NCI-H2107 treated with DMSO at 0.1 percent for 48 hours (cell line): ENCODE measurements at regions not wholly inside any gene's neighbourhood (a gene's known extent, or its start where the extent isn't known, plus 50 kb on each side); places are given as distances from the start of the nearest gene placed in this dataset.
"Not testable (repeated sequence)": the region's sequence is repeated elsewhere in the genome, so short reads cannot be mapped to it uniquely, and the experiment has no call there.

Source experiments
- DNase-seq: peaks from one replicate; lab custom pipeline; 2025; ENCODE audit not compliant: unreplicated experiment; lab: John Stamatoyannopoulos, UW

- peak; percentile 53 for DNase-seq
Measured at GRCh38 chr15:92803852-92804609, 96.1 kb upstream of the CHD2 start.

DNA sequence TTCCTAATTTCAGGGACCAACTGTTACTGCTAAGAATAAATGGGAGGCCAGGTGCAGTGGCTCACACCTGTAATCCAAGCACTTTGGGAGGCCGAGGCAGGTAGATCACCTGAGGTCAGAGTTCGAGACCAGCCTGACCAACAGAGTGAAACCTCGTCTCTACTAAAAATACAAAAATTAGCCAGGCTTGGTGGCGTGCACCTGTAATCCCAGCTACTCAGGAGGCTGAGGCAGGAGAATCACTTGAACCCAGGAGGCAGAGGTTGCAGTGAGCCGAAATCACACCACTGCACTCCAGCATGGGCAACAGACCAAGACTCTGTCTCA, 95.6 kb upstream of the CHD2 start:
- DNase-seq = not testable (repeated sequence)

DNA sequence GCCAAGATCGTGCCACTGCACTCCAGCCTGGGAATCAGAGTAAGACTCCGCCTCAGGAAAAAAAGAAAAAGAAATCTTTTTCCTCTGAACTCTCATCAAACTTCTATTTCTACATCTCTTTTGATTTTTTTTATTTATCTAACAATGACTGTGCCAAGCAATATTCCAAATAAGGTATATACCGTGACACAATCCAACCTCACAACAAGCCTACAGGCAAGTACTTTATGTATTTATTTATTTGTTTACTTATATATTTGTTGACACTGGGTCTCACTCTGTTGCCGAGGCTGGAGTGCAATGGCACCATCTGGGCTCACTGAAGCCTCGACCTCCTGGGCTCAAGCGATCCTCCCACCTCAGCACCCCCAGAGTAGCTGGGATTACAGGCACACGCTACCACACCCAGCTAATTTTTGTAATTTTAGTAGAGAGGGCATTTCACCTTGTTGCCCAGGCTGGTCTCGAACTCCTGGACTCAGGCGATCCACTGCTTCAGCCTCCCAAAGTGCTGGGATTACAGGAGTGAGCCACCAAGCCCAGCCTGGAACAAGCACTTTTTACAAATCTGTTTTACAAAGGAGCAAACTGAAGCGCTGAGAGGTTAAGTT, 94.9 kb upstream of the CHD2 start:
- DNase-seq = no peak

DNA sequence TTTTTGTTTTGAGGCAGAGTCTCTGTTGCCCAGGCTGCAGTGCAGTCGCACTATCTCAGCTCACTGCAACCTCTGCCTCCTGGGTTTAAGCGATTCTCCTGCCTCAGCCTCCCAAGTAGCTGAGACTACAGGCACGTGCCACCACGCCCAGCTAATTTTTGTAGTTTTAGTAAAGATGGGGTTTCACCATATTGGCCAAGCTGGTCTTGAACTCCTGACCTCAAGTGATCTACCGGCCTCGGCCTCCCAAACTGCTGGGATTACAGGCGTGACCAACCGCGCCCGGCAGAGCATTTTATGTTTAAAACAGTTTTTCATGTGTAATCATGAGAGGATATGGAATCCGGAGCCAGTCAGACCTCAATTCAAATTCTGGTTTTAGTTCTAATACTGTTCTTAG, 94.0 kb upstream of the CHD2 start:
- DNase-seq = not testable (repeated sequence)

DNA sequence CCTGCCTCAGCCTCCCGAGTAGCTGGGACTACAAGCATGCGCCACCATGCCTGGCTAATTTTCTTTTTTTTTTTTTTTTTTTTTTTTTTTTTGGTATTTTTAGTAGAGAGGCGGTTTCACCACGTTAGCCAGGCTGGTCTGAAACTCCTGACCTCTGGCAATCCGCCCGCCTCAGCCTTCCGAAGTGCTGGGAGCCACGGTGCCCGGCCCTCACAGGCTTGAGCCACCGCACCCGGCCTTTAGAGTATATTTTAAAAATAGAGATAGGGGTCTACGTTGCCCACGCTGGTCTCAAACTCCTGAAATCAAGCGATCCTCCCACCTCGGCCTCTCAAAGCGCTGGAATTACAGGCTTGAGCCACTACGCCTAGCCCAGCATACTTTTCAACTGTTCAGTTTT, 93.4 kb upstream of the CHD2 start:
- no peak for DNase-seq

DNA sequence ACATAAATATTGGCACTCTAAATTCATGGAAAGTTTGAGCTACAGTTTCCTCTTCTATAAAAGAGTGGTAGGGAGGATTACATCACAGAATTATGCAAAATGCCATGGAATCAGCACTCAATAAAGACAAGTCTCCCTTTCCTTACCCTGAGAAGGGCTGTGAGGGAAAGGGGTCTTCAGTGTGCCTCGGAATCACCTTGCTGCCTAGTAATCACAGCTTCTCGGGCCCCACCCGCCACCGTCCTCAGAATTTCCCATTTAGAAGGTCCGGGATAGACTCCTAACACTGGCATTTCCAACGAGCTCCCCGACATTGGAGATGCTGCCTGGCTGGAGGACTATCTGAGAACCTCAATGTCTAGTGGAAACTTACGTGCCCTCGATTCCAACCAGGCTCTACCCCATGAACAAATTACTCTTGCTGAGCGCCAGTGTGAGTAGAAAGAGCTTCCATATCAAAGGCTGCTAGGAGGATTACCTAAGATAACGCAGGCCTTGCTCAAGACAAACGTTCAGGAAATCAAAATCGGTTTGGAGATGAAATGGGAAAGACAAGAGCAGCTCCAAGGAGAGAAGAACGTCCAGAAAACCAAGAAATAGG, 92.1 kb upstream of the CHD2 start:
- no peak for DNase-seq

GRCh38 chr15:92808598-92809063, 91.5 kb upstream of the CHD2 start:
- no peak for DNase-seq

DNA sequence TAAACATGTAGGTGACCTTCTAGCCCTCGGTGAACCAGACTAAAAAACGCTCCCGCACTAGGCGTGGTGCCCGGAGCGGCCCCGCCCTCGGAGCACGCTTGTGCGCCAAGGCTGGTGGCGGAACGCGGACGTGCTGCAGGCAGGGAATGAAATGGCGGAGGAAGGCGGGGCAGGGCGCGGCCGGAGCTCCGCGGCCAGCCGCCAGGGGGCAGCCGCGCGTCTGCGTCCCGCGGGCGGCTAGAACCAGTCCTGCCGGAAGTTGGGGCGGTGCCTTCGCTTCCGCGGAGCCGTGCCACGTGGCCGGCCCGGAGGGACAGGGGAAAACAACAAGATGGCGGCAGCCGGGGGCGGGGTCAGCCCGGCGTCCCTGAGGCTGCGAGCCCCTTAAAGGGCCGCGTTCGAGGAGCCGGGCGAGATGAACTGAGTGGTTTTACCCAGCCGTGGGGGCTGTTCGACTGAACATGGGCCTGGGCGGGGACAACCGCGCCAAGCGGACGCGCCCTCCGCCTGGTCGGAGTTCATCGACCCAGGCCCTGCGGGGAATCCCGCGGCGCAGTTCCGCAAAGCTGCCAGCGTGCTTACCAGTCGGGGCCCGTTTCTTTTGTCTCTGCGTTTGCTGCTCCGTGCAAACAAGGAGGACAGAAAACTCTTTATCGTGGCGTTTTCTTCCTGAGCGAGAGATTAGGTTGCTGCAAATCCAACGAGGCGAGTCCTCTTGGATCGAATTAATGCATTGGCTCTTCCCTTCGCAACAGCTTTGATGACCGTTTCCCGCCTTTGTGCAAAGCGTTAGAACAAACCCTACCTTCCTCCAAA, 90.9 kb upstream of the CHD2 start:
- peak; percentile 81 for DNase-seq

DNA sequence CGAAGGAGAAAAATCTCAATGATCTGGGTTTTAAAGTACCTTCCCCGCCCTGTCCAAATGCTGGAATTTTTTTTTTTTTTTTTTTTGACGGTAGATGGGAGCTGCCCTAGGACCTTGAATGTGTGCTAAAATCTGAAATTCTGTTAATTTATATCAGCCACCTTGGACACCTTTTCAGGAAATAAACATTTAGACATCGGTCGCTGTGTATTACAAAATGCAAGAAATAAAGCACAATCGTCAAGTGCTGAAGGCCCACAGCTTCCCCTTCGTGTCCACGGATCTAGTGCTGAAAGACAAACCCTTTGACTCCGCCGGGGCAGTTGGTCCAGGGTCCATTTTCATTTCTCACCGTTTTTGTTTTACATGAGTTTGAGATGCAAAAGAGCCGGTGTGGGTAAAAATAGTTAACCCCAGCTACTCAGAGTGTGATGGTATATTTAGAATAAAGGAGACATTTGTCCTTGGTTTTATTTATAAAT, 90.2 kb upstream of the CHD2 start:
- DNase-seq = no peak

GRCh38 chr15:92810418-92811138, 89.5 kb upstream of the CHD2 start:
- DNase-seq = peak; percentile 53

DNA sequence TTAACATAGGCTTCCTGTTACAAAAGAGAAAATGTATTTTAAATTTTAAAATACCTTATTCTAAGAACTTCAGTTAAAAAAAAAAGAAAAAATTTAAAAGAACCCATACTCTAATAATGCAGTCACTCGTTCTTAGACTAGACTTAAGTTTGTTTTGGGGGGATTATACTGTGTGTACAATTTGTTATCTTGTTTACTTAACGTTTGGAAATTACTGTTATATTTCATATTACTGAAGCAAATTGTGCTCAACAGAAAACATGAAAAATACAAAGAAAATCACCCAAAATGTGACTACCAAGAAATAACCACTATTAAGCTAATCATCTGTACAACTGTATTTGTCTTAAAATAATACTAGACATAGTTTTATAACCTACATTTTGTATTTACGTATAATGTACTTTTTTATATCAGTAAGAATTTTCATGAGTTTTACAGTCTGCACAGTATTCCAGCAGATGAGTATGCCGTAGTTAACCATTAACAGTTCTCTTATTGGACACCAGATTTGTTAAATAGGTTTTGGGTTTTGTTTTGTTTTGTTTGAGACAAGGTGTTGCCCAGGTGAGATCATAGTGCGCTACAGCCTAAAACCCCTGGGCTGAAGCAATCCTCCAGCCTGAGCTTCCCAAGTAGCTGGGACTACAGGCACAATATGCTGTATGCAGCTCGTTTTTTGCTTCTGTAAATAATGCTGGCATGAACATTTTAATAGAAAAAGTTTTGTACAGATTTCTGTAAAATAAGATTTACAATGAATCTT, 88.8 kb upstream of the CHD2 start:
- DNase-seq = peak; percentile 61

GRCh38 chr15:92812271-92812670, 87.9 kb upstream of the CHD2 start:
- DNase-seq = peak; percentile 21

DNA sequence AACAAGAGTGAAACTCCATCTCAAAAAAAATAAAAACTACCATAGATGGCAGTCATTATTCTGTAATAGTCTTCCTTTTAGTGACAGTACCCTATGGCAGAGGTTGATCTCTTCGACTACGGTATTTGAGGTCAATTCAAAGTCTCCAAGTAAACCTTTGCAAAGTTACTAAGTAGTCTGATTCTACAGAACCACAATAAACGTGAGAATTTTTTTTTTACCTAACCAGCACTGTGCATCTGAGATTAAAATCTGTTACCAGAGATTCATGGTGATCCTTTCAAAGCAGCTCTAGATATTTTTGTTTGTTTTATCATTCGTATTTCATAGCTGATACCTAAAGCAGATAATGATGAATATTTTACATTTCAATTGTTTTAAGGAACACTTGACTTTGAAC, 86.6 kb upstream of the CHD2 start:
- no peak for DNase-seq

DNA sequence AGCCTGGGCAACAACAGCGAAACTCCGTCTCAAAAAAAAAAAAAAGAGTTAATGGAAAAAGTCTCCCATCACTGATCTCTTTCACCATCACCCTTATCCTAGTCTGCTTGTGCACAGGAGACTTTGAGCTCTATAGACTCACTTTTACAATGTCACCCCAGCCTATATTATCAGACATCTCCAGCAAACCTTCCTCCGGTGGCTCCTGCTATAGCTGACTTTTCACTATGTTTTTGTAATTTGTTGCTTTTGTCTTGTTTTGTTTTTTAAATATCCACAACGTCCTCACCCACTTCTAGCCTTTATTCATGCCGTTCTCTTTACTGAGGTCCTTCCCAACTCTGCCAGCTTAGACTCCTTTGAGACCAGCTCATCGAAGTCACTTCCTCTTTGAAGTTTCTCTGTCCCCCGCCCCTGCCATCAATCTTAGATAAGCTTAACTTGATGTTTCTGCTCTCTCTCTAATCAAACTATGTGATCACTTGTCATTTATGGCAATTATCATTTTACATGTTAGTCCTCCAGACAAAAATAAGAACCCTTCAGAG, 82.7 kb upstream of the CHD2 start:
- DNase-seq = peak; percentile 45

DNA sequence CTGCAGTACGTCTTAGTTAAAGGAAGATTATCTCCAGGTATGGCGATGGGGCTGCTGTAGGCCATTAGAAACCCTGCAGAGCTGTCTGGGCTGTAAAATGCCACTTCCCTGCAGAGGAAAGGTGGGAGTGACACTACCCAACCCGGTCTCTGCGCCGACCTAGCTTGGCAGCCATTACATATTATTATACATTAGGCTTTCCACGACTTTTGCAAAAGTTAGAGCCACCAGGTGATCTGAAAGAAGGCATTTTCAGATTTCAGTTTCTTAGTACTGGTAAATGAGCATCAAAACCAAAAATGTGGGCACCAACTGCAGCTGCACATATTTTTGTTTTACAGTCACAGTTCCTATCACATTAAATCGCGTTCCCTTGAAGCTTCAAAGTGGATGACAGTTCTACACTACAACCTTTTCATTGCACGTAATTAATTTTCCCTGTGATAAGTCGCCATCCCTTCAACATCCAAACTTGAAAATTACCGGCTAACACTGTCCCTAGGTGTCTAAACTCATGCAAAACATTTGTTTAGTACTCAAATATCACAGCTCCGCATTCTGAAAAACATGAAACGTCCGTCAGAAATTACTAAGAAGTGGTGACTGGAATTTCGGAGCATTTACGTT, 81.4 kb upstream of the CHD2 start:
- peak; percentile 63 for DNase-seq

DNA sequence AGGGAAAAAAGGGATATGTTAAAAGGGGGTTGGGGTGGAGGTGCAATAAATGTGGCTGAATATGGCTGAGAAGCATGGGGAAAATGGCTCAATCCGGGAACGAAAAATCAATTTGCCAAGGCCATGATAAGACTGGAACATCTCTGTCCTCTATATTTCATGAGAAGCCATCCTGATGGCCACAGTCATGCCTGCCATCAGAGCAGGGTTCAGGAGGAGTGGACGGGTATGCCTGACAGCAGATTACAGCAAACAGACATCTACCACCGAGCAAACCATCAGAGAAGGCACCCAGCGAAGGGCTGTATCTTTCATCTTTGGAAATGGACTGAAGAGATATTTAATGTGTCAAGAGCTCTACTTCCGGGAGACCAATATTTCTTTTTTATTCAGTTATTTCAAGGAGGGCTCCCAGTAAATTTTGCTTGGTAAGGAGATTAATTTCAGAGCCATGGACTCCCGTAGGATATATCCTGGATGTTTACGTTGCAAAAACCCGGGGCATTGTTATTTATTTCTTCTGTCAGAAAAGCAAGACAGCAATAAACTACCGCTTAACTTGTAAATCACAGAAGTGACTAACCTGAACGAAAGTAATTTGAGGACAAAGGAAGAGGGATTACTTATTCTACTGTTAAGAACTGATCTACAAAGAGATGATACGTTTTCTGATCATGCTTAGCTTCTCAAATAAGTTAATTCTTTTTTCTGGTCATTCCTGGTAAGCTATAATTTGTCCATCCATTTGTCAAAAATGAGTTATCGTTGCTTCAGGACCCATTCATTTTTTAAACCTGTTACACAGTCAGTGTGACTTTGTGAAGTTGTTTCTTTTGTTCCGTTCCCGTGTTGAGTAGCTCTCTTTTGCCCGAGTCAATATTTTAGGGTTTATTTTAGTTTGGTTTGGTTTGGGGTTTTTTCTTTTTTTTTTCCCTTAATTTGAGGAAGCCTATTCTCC, 80.6 kb upstream of the CHD2 start:
- peak; percentile 64 for DNase-seq

DNA sequence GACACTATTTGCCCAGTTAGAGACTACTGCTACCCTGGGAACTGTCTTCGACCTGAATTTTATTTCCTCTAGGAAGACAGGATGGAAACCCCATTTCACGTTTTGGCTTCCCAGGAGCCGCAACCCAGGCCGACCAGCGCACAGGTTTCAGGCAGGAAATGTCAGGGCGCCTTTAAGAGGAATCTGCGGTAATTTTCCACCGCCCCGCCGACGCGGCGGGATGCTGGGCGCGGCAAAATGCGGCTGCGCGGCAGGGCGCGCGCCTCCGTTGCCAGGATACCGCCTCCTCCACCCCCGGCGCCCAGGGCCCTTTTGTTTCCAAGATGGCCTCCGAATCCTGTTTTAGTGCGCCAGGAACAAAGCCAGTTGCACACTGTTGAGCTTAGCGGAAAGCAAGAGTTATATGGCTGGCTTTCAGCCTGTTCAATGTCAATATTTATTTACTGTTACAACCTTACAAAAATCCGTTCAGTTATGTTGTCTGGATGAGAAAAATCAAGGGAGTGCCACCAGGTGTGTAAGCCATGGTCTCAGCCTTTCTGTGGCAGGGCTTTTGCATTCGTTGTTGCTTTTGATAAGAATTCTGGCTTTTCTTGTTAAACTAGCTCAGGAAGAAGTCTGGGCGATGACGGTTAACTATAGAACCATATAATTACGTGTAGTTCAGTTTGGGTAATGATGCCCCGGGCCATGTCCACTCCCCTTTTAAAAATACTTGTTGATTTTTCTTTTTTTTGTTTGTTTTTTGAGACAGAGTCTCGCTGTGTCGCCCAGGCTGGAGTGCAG, 79.7 kb upstream of the CHD2 start:
- peak; percentile 89 for DNase-seq
